GM18502 (cell line): ENCODE measurements at regions not wholly inside any gene's neighbourhood (a gene's known extent, or its start where the extent isn't known, plus 50 kb on each side); places are given as distances from the start of the nearest gene placed in this dataset.
A peak's percentile ranks its signal among the peaks of the same experiment; 100 is the strongest.

Source experiments
- ATAC-seq: cut with Tn5 transposase; IDR thresholded peaks from one replicate; pipeline ENCODE4 v1.9.1; 2021; ENCODE audit warnings: mild to moderate bottlenecking; ENCODE audit not compliant: unreplicated experiment, poor library complexity

DNA sequence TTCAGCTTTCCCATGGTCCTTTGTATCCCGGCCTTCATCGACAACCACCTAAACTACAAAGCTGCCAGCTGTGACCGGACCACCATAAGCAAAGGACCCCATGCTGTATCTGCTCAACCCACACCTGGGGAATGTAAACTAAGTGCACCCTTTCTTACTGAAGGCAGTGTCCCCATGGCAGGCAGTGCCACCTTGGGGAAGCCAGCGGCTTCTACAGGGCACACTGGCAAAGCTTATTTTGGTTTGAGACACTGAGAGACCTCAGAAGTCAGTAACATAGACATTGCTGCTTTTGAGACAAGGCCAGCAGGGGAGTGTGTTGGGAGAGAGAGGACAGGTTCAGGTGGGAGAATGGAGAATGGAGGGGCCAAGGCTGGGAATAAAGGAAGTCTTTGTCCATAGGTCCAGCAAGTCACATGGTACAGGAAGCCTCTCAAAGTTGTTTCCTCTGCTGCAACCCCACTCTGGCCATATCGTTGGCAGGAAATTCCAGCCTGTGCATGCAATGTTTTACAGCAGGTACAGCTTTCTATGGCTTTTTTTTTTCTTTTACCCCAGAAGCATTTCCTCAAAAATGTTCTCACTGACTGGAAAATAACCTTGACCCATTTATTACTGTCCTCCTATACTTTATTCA, 85.9 kb upstream of the NPVF start:
- ATAC-seq, result no peak

- no peak for ATAC-seq
Measured at GRCh38 chr7:25314731-25315267, 86.5 kb upstream of the NPVF start.

DNA sequence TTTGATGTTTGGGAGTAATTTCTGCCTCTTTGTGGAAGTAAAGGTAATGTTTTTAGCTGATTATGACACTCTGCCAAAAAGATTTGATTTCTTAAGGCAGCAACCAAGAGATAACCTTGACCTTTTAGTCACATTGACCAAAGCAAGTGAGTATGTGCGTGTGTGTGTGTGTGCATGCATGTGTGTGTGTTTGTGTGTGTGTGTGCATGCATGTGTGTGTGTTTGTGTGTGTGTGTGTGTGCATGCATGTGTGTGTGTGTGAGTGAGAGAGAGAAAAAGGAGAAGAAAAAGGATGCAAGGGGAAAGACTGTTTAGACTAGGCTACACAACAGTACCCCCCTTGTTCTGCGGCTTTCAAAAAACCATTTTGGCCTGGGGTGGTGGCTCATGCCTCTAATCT, 88.1 kb upstream of the NPVF start:
- ATAC-seq, result no peak

- no peak for ATAC-seq
Measured at GRCh38 chr7:25318047-25318446, 89.8 kb upstream of the NPVF start.

- ATAC-seq, result peak; percentile 54
Measured at GRCh38 chr7:25319707-25320106, 91.4 kb upstream of the NPVF start.

- ATAC-seq, result no peak
Measured at GRCh38 chr7:25320791-25321190, 92.5 kb upstream of the NPVF start.

GRCh38 chr7:25321424-25321823, 93.1 kb upstream of the NPVF start:
- ATAC-seq, result no peak

GRCh38 chr7:25322473-25322872, 94.2 kb upstream of the NPVF start:
- no peak for ATAC-seq

DNA sequence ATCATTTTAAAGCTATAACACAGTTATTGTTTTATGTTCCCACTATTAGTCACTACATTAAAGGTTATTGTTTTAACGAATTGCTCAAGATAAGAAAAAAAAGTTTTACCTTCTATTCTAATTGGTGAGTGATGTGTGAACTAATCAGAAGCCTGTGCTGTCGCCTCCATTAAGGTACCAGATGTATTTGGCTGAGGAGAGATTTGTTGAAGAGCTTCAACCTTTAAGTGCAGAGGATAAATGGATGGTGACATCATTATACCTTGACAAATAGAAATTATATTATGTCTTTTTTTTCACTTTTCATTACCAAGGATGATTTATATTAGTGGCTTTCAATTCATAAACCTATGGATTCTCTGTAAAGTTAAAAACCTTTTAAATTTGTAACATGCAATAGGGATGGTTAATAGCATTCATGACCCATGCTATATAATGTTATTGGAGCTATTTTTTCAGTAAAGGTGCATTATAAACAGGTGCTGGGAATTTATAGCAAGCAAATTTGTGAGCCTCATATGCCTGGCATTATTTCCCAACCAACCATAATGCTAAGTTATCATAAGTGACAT, 97.0 kb upstream of the NPVF start:
- ATAC-seq, result no peak

GRCh38 chr7:25326501-25327156, 98.3 kb upstream of the NPVF start:
- ATAC-seq, result no peak

DNA sequence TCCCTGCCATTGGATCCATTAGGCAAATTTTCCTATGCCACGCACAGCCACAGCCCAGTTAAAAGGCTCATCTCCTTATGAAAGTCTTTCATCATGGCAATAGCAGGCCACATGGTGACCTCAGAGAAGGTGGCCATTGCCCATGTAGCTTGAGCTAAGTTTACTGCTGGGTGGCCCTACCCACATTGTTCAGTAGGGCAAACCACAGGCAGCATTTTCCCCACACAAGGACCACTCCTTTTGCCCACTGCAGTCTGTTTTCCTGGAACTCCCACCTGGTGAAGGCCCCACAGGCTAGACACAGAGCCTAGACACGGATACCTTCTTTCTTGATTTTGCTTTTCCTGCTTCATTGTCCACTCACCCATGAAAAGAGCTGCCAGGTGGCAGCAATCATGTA, 101.5 kb upstream of the NPVF start:
- no peak for ATAC-seq

GRCh38 chr7:25333296-25333928, 105.1 kb upstream of the NPVF start:
- no peak for ATAC-seq

GRCh38 chr7:25347360-25348066, 119.2 kb upstream of the NPVF start:
- ATAC-seq, result no peak

- no peak for ATAC-seq
Measured at GRCh38 chr7:25348104-25348503, 119.8 kb upstream of the NPVF start.

- ATAC-seq, result no peak
Measured at GRCh38 chr7:25349283-25350017, 121.2 kb upstream of the NPVF start.

- ATAC-seq, result no peak
Measured at GRCh38 chr7:25350041-25350440, 121.8 kb upstream of the NPVF start.

DNA sequence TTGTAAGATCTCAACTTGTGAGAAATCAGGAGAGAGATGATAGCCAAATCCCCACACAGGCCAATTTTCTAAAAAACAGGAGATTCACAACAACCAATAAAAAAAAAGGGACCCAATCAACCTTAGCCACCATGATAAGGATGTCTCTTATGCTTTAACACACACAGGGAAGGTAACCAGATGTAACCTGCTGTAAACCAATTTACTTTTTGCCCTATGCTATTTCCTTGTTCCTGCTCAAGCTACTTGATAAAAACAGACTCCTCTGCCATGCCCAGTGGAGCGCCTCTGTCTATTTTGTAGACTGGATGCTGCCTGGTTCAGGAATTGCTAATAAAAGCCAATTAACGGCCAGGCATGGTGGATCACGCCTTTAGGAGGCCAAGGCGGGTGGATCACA, 123.5 kb upstream of the NPVF start:
- ATAC-seq, result no peak

DNA sequence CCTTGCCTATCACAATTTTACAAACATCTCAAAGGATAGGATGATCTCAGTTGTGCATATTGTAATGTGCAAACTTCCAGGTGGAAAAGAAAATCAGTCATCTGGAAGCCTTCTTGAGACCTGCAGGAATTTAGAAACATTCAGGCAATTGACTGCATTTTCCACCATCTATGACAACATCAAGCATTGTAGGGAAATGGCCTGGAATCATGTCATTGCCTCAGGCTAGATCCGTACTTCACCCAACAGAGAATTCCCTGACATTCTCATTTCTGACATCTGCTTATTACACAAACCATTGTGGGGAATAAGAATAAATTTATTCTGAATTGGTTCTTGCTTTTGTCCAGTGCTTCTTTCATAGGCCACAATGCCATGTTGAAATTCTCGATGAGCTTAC, 124.9 kb upstream of the NPVF start:
- no peak for ATAC-seq

GRCh38 chr7:25353732-25354131, 125.4 kb upstream of the NPVF start:
- ATAC-seq, result no peak

DNA sequence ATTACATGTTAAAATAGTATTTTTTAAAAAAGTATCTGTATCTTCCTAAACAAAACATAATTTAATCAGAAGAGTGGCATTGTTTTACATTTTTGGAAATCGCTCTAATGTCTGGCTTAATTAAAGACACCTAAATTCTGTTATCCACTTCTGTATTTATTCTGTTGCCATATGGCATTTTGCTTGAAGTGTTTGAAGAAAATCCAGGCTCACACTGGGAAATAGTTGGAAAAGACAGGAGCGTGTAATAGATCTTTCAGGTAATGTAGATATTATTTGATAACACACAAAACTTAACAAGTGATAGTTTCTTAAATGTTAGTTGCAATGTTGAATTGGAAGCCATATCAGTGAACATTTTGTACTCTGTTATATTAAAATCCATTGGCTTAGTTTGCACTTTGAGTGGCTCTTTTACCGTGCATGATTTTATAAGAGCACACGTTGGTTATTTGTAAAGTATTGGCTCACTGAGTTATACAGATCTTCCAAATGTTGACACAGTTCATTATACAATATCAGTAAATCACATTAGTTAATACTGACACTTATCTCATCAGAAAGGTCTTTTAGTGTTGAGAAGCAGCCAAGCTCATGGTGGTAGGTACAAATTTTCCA, 128.4 kb upstream of the NPVF start:
- ATAC-seq, result no peak
